MM.1S (cell line): ENCODE measurements at regions not wholly inside any gene's neighbourhood (a gene's known extent, or its start where the extent isn't known, plus 50 kb on each side); places are given as distances from the start of the nearest gene placed in this dataset.

Experiments used
- EZH2 ChIP-seq: fragments of 300-600 bp; sonication (generic); optimal IDR thresholded peaks from 2 replicates; pipeline ENCODE3; 2017; ENCODE audit warnings: low read depth, mild to moderate bottlenecking, antibody characterized with exemption, low read length, mixed read lengths
- EZH2phosphoT487 ChIP-seq: fragments of 300-600 bp; sonication (generic); IDR thresholded peaks from 2 replicates; pipeline ENCODE4 v1.6.1; 2018; ENCODE audit warnings: antibody characterized with exemption, low read length
- TF ChIP-seq, protein P1 (sequence below): fragments of 300-600 bp; sonication (generic); IDR thresholded peaks from 2 replicates; pipeline ENCODE4 v1.5.1; 2016; ENCODE audit warnings: antibody characterized with exemption, low read length, mixed read lengths

DNA sequence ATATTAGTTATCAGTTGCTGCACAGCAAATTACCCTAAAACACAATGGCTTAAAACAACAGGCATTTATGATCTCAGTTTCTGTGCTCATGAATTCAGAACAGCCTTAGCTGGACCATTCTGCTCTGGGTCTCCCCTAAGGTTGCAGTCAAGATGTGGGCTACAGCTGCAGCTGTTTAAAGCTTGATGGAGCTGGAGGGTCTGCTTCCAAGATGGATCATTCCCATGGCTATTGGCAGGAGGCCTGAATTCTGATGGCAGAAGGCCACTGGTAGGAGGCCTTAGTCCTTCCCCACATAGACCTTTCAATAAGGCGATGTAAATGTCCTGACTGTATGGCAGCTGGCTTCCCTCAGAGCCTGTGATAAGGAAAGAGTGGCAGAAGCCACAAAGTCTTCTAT lies 118.6 kb upstream of the SERPINE2 start:
- TF ChIP-seq, protein P1, sequence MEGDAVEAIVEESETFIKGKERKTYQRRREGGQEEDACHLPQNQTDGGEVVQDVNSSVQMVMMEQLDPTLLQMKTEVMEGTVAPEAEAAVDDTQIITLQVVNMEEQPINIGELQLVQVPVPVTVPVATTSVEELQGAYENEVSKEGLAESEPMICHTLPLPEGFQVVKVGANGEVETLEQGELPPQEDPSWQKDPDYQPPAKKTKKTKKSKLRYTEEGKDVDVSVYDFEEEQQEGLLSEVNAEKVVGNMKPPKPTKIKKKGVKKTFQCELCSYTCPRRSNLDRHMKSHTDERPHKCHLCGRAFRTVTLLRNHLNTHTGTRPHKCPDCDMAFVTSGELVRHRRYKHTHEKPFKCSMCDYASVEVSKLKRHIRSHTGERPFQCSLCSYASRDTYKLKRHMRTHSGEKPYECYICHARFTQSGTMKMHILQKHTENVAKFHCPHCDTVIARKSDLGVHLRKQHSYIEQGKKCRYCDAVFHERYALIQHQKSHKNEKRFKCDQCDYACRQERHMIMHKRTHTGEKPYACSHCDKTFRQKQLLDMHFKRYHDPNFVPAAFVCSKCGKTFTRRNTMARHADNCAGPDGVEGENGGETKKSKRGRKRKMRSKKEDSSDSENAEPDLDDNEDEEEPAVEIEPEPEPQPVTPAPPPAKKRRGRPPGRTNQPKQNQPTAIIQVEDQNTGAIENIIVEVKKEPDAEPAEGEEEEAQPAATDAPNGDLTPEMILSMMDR = no peak
- TF ChIP-seq EZH2 (no peak), EZH2phosphoT487 (no peak)
